NOMO-1 treated with DMSO at 0.1 percent for 48 hours (cell line): ENCODE measurements at regions not wholly inside any gene's neighbourhood (a gene's known extent, or its start where the extent isn't known, plus 50 kb on each side); places are given as distances from the start of the nearest gene placed in this dataset.
"Not testable (repeated sequence)": the region's sequence is repeated elsewhere in the genome, so short reads cannot be mapped to it uniquely, and the experiment has no call there.

Experiments used
- DNase-seq: peaks from one replicate; lab custom pipeline; 2025; ENCODE audit not compliant: unreplicated experiment; lab: John Stamatoyannopoulos, UW

DNA sequence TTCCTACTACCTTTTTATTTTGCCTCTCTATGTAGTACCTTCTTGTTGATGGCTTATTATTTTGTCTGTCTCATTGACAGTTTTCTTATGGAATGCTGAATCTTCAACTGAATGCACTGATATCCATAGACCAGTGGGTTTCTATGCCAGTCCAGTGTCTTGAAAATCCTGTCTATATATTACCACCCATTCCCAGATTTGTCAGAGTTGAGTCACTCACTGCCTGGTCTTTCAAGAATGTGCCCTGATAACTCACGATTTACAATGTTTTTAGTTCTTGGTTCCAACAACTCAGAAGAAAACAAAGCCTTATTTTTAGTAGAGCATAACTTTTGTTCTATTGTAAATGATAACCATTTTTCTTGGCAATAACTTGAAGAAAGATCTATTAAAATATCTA lies 606.0 kb upstream of the PITX2 start:
- DNase-seq: no peak

GRCh38 chr4:111230265-111230664 lies 607.4 kb upstream of the PITX2 start:
- no peak for DNase-seq

GRCh38 chr4:111231281-111231680 lies 608.4 kb upstream of the PITX2 start:
- DNase-seq: no peak

DNA sequence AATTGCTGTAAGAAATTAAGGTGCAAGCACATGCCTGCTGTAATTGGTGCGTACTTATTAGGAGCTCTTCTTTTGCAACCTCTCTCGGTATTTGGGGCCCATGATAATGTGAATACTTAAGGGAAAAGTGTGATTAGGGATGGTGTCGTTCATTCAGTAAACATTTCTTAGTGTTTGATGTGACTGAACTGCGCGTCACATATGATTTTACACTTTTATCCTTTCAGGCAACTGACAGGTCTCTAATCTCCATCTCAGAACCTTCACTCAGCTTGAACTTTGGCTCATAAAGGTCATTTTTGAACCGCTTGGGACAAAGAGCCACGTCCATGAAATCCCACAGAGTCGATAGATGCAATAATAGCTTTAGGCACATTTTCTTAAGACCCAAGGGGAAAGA lies 612.1 kb upstream of the PITX2 start:
- DNase-seq: no peak

GRCh38 chr4:111263836-111264235 lies 641.0 kb upstream of the PITX2 start:
- no peak for DNase-seq

DNA sequence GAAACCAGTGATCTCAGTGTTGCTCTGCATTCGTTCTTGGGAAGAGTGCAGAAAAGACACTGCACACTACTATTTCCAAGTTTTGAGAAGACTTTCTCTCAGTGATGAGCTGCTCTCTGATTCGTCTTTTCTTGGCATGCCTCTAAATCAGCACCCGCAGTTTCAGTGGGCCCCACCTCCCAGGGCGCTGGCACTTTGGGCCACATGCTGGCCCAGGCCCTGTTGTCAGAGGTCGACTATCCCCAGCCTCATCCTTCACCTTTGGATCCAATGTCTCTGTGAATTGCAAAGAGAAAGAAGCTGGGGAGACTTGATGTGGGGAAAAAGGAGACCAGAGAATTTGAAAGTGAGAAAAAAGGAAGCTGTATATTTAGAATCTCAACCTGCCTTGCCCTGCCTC lies 644.1 kb upstream of the PITX2 start:
- DNase-seq: no peak

- no peak for DNase-seq
Observed at GRCh38 chr4:111267786-111268185, 644.9 kb upstream of the PITX2 start.

GRCh38 chr4:111268769-111269414 lies 646.0 kb upstream of the PITX2 start:
- DNase-seq: no peak

- no peak for DNase-seq
Observed at GRCh38 chr4:111269439-111269838, 646.6 kb upstream of the PITX2 start.

- DNase-seq: no peak
Observed at GRCh38 chr4:111274060-111274459, 651.2 kb upstream of the PITX2 start.

DNA sequence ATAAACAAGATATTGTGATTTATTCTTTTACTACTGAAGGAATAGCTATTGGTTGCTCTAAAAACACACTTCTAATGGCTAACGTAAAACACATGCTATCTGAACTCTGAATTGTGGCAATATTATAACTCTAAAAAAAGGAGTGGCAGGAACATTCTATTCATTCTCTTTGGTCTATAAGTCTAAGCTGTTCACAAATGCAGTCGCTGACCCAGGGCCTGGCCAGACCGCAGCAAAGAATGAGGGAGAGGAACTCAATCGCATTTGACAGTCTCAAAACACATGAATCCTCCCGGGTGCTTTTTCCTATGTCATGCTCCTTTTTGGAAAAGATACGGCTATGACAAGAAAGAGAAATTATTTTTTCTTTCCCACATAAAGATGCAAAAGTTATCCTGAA lies 651.6 kb upstream of the PITX2 start:
- DNase-seq: no peak

DNA sequence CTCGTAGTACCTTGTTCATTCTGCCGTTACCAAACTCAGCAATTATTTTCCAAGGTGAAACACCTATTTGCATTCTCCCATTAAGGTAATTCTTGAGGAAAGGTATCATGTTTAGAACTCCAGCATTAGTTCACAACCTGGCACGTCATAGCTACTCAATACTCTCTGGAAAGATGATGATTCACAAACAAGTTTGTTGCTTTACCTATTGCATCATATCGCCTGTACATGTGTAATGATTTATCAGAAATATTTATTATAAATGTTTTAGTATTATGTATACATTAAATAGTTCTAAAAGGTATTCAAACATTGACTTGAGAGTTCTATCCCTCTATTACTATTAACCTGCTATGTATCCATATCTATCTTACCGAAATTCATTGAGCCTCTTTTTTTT lies 658.3 kb upstream of the PITX2 start:
- no peak for DNase-seq

- DNase-seq: no peak
Observed at GRCh38 chr4:111282035-111282434, 659.2 kb upstream of the PITX2 start.

GRCh38 chr4:111283066-111283677 lies 660.3 kb upstream of the PITX2 start:
- peak; percentile 3 for DNase-seq

- no peak for DNase-seq
Observed at GRCh38 chr4:111296466-111296865, 673.6 kb upstream of the PITX2 start.

- DNase-seq: no peak
Observed at GRCh38 chr4:111303806-111304205, 680.9 kb upstream of the PITX2 start.

- no peak for DNase-seq
Observed at GRCh38 chr4:111323496-111323895, 700.6 kb upstream of the PITX2 start.

- no peak for DNase-seq
Observed at GRCh38 chr4:111323916-111324315, 701.0 kb upstream of the PITX2 start.

DNA sequence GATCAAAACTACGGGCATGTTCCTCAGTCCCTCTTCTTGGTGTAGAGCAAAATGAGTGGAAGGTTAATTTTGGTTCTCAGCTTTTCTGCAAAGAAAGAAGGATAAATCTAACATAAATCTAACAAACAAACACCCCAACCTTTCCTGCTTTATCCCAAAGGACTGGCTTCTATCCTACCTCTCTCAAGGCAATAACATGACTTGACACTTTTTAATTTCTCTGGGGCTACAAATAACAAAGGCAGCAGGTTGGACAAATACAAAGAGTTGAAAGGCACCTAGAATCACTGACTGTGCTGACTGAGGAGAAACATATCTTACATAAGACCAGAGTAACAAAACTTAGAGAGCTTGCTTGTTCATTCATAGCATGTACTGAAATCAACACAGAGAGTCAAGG lies 703.6 kb upstream of the PITX2 start:
- no peak for DNase-seq

GRCh38 chr4:111330786-111331185 lies 707.9 kb upstream of the PITX2 start:
- no peak for DNase-seq

DNA sequence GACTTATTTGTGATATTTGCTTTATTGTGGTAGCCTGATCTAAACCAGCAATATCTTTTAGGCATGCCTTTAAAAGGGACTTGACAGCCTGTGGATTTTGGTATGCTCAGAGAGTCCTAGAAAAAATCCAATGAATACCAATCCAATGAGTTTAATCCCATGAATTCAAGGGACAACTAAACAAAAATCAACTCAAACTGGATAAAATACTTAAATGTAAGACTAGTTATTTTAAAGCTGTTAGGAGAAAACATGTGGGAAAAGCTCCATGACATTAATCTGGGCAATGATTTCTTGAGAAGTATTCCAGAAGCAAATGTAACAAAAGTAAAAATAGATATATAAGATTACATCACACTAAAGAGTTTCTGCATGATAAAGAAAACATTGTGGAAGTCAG lies 711.5 kb upstream of the PITX2 start:
- DNase-seq: no peak

GRCh38 chr4:111337186-111337876 lies 714.5 kb upstream of the PITX2 start:
- not testable (repeated sequence) for DNase-seq

DNA sequence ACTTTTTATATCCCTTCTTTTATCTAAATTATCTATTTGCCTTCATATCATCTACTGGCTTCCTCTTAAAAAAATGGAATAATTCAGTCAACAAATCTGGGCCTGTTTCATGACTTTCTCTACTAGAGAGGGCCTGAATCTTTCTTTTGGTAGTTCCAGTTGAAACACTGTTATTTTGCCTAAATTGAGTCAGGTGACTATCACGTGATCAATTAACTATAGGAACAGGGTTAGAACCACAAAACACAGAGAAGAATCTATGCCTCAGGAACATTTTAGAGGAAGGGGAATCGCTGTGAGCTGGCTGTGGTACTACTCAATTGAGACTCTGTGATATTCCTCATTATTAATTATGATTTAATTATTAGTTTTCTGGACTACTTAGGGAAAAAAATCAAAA lies 736.7 kb upstream of the PITX2 start:
- no peak for DNase-seq
